ENCODE measurements at regions not wholly inside any gene's neighbourhood (a gene's known extent, or its start where the extent isn't known, plus 50 kb on each side); places are given as distances from the start of the nearest gene placed in this dataset.

DNA sequence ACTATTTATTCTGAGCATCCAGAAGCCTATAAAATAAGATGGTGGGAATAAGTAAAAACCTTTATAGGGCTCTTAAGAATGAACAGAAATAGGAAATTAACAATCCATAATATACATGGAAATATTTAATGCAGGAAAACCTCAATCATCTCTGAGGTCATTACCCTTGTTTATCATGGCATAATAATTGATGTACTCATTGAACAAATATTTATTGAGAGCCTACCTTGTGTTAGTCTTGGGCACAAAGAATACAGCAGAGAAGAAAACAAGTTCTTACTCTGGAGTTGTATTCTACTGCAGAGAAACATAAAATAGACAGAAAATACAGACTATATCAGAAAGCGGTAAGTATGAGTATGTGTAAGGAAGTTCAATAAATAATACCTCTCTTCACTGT lies 167.2 kb downstream of the COX18 start:
- no peak for ATAC-seq
- Histone ChIP-seq H3K27ac (no peak overlapping the region), H3K36me3 (no peaks in the 10 kb centered on the region), H3K4me1 (peaks cover 0 to 2% (median 0%) of the 10 kb centered on the region in 9 donors), H3K27me3 (no peaks in the 10 kb centered on the region), H3K4me3 (no peak overlapping the region), H3K9me3 (no peaks in the 10 kb centered on the region)
- intact Hi-C loops (cut with DNase I), result loop anchor here in 1 of 10 donors (10.0 kb wide), 1 partner anchor 62 kb away; no protein-coding TSS in a partner anchor
- TF ChIP-seq, protein P1, sequence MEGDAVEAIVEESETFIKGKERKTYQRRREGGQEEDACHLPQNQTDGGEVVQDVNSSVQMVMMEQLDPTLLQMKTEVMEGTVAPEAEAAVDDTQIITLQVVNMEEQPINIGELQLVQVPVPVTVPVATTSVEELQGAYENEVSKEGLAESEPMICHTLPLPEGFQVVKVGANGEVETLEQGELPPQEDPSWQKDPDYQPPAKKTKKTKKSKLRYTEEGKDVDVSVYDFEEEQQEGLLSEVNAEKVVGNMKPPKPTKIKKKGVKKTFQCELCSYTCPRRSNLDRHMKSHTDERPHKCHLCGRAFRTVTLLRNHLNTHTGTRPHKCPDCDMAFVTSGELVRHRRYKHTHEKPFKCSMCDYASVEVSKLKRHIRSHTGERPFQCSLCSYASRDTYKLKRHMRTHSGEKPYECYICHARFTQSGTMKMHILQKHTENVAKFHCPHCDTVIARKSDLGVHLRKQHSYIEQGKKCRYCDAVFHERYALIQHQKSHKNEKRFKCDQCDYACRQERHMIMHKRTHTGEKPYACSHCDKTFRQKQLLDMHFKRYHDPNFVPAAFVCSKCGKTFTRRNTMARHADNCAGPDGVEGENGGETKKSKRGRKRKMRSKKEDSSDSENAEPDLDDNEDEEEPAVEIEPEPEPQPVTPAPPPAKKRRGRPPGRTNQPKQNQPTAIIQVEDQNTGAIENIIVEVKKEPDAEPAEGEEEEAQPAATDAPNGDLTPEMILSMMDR (IDR thresholded peaks at IDR 0.05), result no peak
- WGBS, 2 donors, result 0 to 97% methylated on average over 1 of the region's 1 CpG
- no peak for DNase-seq

DNA sequence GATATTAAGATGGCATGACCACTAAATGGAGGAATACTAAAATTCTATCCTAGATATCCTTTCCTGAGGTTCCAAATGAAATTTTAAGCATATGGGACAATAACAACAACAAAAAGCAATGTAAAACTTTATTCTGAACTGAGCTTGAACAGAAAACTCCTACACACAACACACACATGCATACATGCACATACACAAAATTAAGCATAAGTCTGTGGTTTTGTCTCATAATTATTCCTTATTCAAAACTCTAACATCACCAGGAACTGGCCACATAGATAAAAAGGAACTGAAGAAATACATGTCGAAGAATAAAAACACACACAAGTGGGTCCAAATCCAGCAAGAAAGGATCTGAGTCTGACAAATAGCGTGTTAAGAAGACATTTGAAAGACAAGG lies 168.0 kb downstream of the COX18 start:
- H3K4me1 ChIP-seq, result peaks cover 0 to 10% (median 0%) of the 10 kb centered on the region in 9 donors
- no peak for ATAC-seq
- no peak overlapping the region for H3K4me3 ChIP-seq
- no peak overlapping the region for H3K27ac ChIP-seq
- no peaks in the 10 kb centered on the region for H3K36me3 ChIP-seq
- no peak for DNase-seq
- no peaks in the 10 kb centered on the region for H3K9me3 ChIP-seq
- TF ChIP-seq, protein P1 (IDR thresholded peaks at IDR 0.05), result no peak
- 47 to 62% methylated on average over 2 of the region's 2 CpGs for WGBS, 2 donors
- intact Hi-C loops (cut with DNase I), result loop anchor here in 1 of 10 donors (10.0 kb wide), 1 partner anchor 63 kb away; no protein-coding TSS in a partner anchor
- no peaks in the 10 kb centered on the region for H3K27me3 ChIP-seq

DNA sequence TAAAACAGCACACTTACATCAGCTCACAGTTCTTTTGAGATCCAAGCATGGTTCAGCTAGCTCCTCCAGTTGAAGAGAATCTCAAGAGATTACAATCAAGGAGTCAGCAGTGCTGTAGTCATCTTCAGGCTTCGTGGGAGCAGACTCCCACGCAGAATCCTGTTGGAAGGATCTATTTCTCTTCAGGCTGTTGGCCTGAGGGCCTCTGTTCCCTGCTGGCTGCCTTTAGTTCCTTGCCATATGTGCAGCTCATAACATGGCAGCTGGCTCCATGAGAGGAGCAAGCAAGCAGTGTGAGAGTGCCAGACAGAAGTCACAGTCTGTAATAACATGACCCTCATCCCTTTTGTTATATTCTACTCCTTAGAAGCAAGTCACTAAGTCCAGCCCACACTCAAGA lies 168.6 kb downstream of the COX18 start:
- H3K4me3 ChIP-seq, result no peak overlapping the region
- no peaks in the 10 kb centered on the region for H3K27me3 ChIP-seq
- TF ChIP-seq, protein P1 (IDR thresholded peaks at IDR 0.05), result no peak
- peak overlapping the region in 1 of 10 donors; percentile 32 for H3K27ac ChIP-seq
- ATAC-seq, result peak in 6 of 8 donors; percentile 33 to 80 (median 54)
- intact Hi-C loops (cut with DNase I), result loop anchor here in 1 of 10 donors (10.0 kb wide), 1 partner anchor 64 kb away; no protein-coding TSS in a partner anchor
- 35 to 48% methylated on average over 2 of the region's 2 CpGs for WGBS, 2 donors
- H3K9me3 ChIP-seq, result no peaks in the 10 kb centered on the region
- H3K4me1 ChIP-seq, result peaks cover 0 to 16% (median 0%) of the 10 kb centered on the region in 9 donors
- DNase-seq, result no peak
- H3K36me3 ChIP-seq, result no peaks in the 10 kb centered on the region

DNA sequence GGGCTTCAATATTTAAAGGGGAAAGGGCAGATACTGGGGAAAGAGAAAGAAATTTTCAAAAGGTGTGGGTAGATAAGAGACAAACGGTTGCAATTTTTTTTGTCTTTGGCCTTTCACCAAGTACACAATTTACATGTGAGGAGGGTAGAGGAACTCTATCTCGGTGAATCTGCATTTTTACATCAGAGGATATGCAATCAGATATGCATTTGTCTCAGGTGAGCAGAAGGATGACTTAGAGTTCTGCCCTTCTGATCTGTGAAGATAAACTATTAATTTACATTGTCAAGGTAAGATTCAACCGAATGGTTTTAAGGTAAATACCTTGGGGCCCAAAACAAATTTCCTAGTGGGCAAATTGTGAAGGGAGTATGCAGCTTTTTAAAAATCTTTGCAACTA lies 169.9 kb downstream of the COX18 start:
- H3K27me3 ChIP-seq, result no peaks in the 10 kb centered on the region
- no peaks in the 10 kb centered on the region for H3K9me3 ChIP-seq
- TF ChIP-seq, protein P1 (IDR thresholded peaks at IDR 0.05), result no peak
- peaks cover 0 to 18% (median 0%) of the 10 kb centered on the region in 9 donors for H3K4me1 ChIP-seq
- DNase-seq (no peak), ATAC-seq (no peak)
- H3K36me3 ChIP-seq, result no peaks in the 10 kb centered on the region
- intact Hi-C loops (cut with DNase I), result loop anchor here in 1 of 10 donors (10.0 kb wide), 1 partner anchor 65 kb away; no protein-coding TSS in a partner anchor
- H3K27ac ChIP-seq, result no peak overlapping the region
- WGBS, 2 donors, result 65 to 70% methylated on average over 3 of the region's 3 CpGs
- no peak overlapping the region for H3K4me3 ChIP-seq
